Fibroblast of mammary gland (primary cell): ENCODE measurements at regions not wholly inside any gene's neighbourhood (a gene's known extent, or its start where the extent isn't known, plus 50 kb on each side); places are given as distances from the start of the nearest gene placed in this dataset.

Experiments
- DNase-seq: peaks from one replicate; pipeline ENCODE4 v3.0.0-alpha.2; 2010; ENCODE audit warnings: low read depth
- H3K4me3 ChIP-seq: 2 replicates; pipeline ENCODE4 v1.5.1; 2011; ENCODE audit warnings: low read depth, mild to moderate bottlenecking, low read length, moderate library complexity; ENCODE audit not compliant: control insufficient read depth
- CTCF ChIP-seq: conservative IDR thresholded peaks from 2 replicates; pipeline ENCODE4 v1.5.1; 2011; ENCODE audit warnings: low read depth, low read length, inconsistent platforms; ENCODE audit not compliant: control insufficient read depth, insufficient read depth

GRCh38 chr3:8286749-8287148 lies 214.9 kb upstream of the LMCD1 start:
- no peak for DNase-seq
- no peak for TF ChIP-seq CTCF
- no peak overlapping the region for H3K4me3 ChIP-seq

- TF ChIP-seq CTCF, result no peak
- DNase-seq, result no peak
- H3K4me3 ChIP-seq, result no peak overlapping the region
Observed at GRCh38 chr3:8290611-8291010, 211.0 kb upstream of the LMCD1 start.

GRCh38 chr3:8296461-8296860 lies 205.2 kb upstream of the LMCD1 start:
- TF ChIP-seq CTCF, result no peak

GRCh38 chr3:8298021-8298954 lies 203.3 kb upstream of the LMCD1 start:
- H3K4me3 ChIP-seq, result no peak overlapping the region
- DNase-seq, result no peak
- no peak for TF ChIP-seq CTCF

More at GRCh38 chr3:8296461-8296860, 205.2 kb upstream of the LMCD1 start:
- H3K4me3 ChIP-seq, result no peak overlapping the region
- DNase-seq, result no peak

DNA sequence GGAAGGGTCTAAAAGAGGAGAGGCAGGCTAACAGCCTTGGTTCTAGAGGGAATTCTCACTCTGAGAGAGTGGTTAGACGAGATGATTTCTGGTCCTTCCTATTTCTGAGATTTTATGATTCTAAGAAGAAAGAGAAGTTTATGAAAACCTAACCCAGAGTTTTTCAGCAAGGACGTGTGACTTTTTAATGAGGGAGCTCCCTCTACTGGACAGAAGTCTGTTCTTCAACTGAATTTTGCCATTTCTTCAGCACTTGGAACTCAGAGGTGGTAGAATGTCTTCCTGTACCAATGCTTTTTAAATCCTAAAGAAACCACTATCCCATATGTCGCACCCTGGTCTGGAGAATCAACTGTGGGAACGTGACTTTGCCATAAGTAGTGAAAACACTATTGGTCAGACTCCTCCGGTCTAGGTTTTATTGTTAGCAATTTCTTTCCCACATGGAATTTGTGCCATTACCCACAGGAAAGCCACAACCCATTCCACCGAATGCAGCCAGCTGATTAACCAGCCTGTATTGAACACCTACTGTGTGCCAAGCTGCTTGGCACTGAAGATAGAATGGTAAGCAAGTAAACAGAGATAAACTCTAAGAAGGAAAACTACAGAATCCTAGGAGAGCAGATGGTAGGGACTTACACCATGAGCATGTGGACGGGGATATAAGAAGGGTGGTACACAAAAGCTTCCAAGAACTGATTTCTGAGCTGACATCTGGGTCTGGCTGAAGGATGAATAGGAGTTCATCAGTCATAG lies 199.5 kb upstream of the LMCD1 start:
- DNase-seq, result peak; percentile 64
- H3K4me3 ChIP-seq, result no peak overlapping the region
- TF ChIP-seq CTCF, result peak; percentile 76

DNA sequence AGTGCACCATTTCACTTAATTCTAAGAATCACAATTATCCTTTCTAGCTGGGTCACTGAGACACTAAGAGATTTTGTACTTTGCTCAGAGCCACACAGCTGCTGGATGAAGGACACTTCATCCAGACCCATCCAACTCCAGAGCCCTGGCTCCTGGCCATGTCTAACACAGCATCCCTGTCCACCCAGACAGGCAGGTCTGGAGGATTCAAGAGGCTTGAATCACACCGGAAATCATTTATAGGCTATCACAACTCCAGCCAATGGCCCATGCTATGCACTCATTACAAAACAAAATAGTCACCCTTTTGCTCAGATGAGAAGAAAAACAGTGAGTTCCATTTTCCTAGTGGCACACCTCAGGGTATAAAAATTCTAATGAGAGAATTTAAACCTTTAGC lies 198.2 kb upstream of the LMCD1 start:
- TF ChIP-seq CTCF, result no peak
- H3K4me3 ChIP-seq, result no peak overlapping the region
- peak; percentile 4 for DNase-seq
